H9 (cell line): ENCODE measurements at regions not wholly inside any gene's neighbourhood (a gene's known extent, or its start where the extent isn't known, plus 50 kb on each side); places are given as distances from the start of the nearest gene placed in this dataset.

ENCODE experiments used
- DNase-seq: peaks from one replicate; pipeline ENCODE4 v3.0.0-alpha.2; 2017
- H2AFZ ChIP-seq: one replicate; pipeline ENCODE4 v1.6.1; 2013; ENCODE audit warnings: mild to moderate bottlenecking, low read length, control low read depth, moderate library complexity
- H2AK5ac ChIP-seq: 2 replicates; pipeline ENCODE4 v1.6.1; 2013; ENCODE audit warnings: low read length, control low read depth, mixed read lengths; ENCODE audit not compliant: insufficient read length
- H2BK120ac ChIP-seq: one replicate; pipeline ENCODE4 v1.6.1; 2013; ENCODE audit warnings: low read depth, mild to moderate bottlenecking, low read length, control low read depth, inconsistent platforms; ENCODE audit not compliant: poor library complexity, severe bottlenecking
- H2BK12ac ChIP-seq: 2 replicates; pipeline ENCODE4 v1.6.1; 2013; ENCODE audit warnings: low read length, control low read depth, mixed read lengths, low read depth; ENCODE audit not compliant: insufficient read length
- H2BK15ac ChIP-seq: 2 replicates; pipeline ENCODE4 v1.6.1; 2013; ENCODE audit warnings: low read depth, low read length, control low read depth
- H2BK20ac ChIP-seq: one replicate; pipeline ENCODE4 v1.6.1; 2013; ENCODE audit warnings: low read depth, mild to moderate bottlenecking, low read length, control low read depth, inconsistent platforms; ENCODE audit not compliant: poor library complexity, severe bottlenecking
- H2BK5ac ChIP-seq: 2 replicates; pipeline ENCODE4 v1.6.1; 2013; ENCODE audit warnings: low read length, control low read depth, mixed read lengths; ENCODE audit not compliant: insufficient read length
- H3K14ac ChIP-seq: 2 replicates; pipeline ENCODE4 v1.6.1; 2013; ENCODE audit warnings: low read length, control low read depth; ENCODE audit not compliant: insufficient read depth
- H3K18ac ChIP-seq: 2 replicates; pipeline ENCODE4 v1.6.1; 2013; ENCODE audit warnings: low read depth, mild to moderate bottlenecking, mixed read lengths, low read length, control low read depth; ENCODE audit not compliant: insufficient read length
- H3K23ac ChIP-seq: 2 replicates; pipeline ENCODE4 v1.6.1; 2013; ENCODE audit warnings: low read length, control low read depth, mixed read lengths, low read depth; ENCODE audit not compliant: insufficient read length
- H3K23me2 ChIP-seq: 2 replicates; pipeline ENCODE4 v1.6.1; 2013; ENCODE audit warnings: low read depth, mild to moderate bottlenecking, mixed read lengths, low read length, control low read depth; ENCODE audit not compliant: insufficient read length, poor library complexity, severe bottlenecking
- H3K27ac ChIP-seq: 2 replicates; pipeline ENCODE4 v1.5.1; 2013; ENCODE audit warnings: low read length, control low read depth, mixed read lengths, low read depth; ENCODE audit not compliant: insufficient read length
- H3K27me3 ChIP-seq: 2 replicates; pipeline ENCODE4 v1.6.1; 2013; ENCODE audit warnings: low read length, control low read depth, inconsistent platforms; ENCODE audit not compliant: insufficient read depth
- H3K4ac ChIP-seq: 2 replicates; pipeline ENCODE4 v1.6.1; 2013; ENCODE audit warnings: low read depth, mild to moderate bottlenecking, control low read depth, inconsistent platforms, low read length, moderate library complexity
- H3K4me1 ChIP-seq: 2 replicates; pipeline ENCODE4 v1.6.1; 2013; ENCODE audit warnings: low read length, control low read depth, inconsistent platforms; ENCODE audit not compliant: insufficient read depth
- H3K4me2 ChIP-seq: 2 replicates; pipeline ENCODE4 v1.6.1; 2013; ENCODE audit warnings: low read length, control low read depth, mixed read lengths; ENCODE audit not compliant: insufficient read length, insufficient read depth
- H3K56ac ChIP-seq: 2 replicates; pipeline ENCODE4 v1.6.1; 2013; ENCODE audit warnings: low read depth, mild to moderate bottlenecking, mixed read lengths, low read length, control low read depth; ENCODE audit not compliant: insufficient read length
- H3K79me1 ChIP-seq: 2 replicates; pipeline ENCODE4 v1.6.1; 2013; ENCODE audit warnings: low read depth, mild to moderate bottlenecking, moderate library complexity, low read length, control low read depth, inconsistent platforms; ENCODE audit not compliant: insufficient read depth, poor library complexity, severe bottlenecking
- H3K79me2 ChIP-seq: 2 replicates; pipeline ENCODE4 v1.6.1; 2013; ENCODE audit warnings: low read length, control low read depth, inconsistent platforms; ENCODE audit not compliant: insufficient read depth
- H3K9ac ChIP-seq: 2 replicates; pipeline ENCODE4 v1.6.1; 2013; ENCODE audit warnings: low read length, control low read depth, mixed read lengths; ENCODE audit not compliant: insufficient read length; ENCODE audit errors: extremely low read depth
- H3K9me3 ChIP-seq: one replicate; pipeline ENCODE4 v1.6.1; 2013; ENCODE audit warnings: low read depth, low read length, inconsistent platforms; ENCODE audit not compliant: control insufficient read depth
- H3T11ph ChIP-seq: one replicate; pipeline ENCODE4 v1.6.1; 2013; ENCODE audit warnings: mild to moderate bottlenecking, low read length, control low read depth, inconsistent platforms
- H4K20me1 ChIP-seq: one replicate; pipeline ENCODE4 v1.6.1; 2013; ENCODE audit not compliant: control insufficient read depth, insufficient read length, insufficient read depth
- H4K5ac ChIP-seq: 2 replicates; pipeline ENCODE4 v1.6.1; 2013; ENCODE audit warnings: low read depth, mild to moderate bottlenecking, mixed read lengths, low read length, control low read depth; ENCODE audit not compliant: insufficient read length
- H4K8ac ChIP-seq: replicated peaks from 2 replicates; pipeline ENCODE4 v1.6.1; 2013; ENCODE audit warnings: low read length, control low read depth, mixed read lengths, low read depth; ENCODE audit not compliant: insufficient read length
- H4K91ac ChIP-seq: 2 replicates; pipeline ENCODE4 v1.6.1; 2013; ENCODE audit warnings: low read depth, mild to moderate bottlenecking, moderate library complexity, mixed read lengths, low read length, control low read depth; ENCODE audit not compliant: insufficient read length
- H3K27ac Mint-ChIP-seq, 3 experiments: 2 replicates in 2 of 3; 3 replicates in 1 of 3; pipeline ENCODE4 v1.8.0; 2020 to 2021; ENCODE audit warnings: mixed read lengths in 3 of 3, mild to moderate bottlenecking in 1 of 3, moderate library complexity in 1 of 3
- H3K27me3 Mint-ChIP-seq: 2 replicates; pipeline ENCODE4 v1.8.0; 2021; ENCODE audit warnings: low read depth, mild to moderate bottlenecking, moderate library complexity, mixed read lengths
- H3K36me3 Mint-ChIP-seq, 3 experiments: 2 replicates in 2 of 3; 3 replicates in 1 of 3; pipeline ENCODE4 v1.8.0; 2020 to 2021; ENCODE audit warnings: low read depth in 3 of 3, mixed read lengths in 3 of 3; ENCODE audit not compliant: insufficient read depth in 1 of 3
- H3K4me1 Mint-ChIP-seq, 2 experiments: 2 replicates each; pipeline ENCODE4 v1.8.0; 2020; ENCODE audit warnings: mixed read lengths in 2 of 2
- H3K4me3 Mint-ChIP-seq, 2 experiments: 2 replicates in 1 of 2; 3 replicates in 1 of 2; pipeline ENCODE4 v1.8.0; 2020 to 2021; ENCODE audit warnings: mild to moderate bottlenecking in 2 of 2, mixed read lengths in 2 of 2, moderate library complexity in 1 of 2
- H3K9me3 Mint-ChIP-seq, 2 experiments: 2 replicates in 1 of 2; 3 replicates in 1 of 2; pipeline ENCODE4 v1.8.0; 2020; ENCODE audit warnings: mild to moderate bottlenecking in 2 of 2, mixed read lengths in 2 of 2, moderate library complexity in 1 of 2
- CTCF ChIP-seq: fragments of 200-600 bp; sonication (generic); conservative IDR thresholded peaks from 3 replicates; pipeline ENCODE4 v1.8.0; 2021; ENCODE audit warnings: antibody characterized with exemption, mild to moderate bottlenecking
- WGBS: extraction: QIAGEN DNeasy Blood & Tissue Kit; methylation state at CpG from one replicate; pipeline ENCODE4 v1.1.7; 2013; ENCODE audit warnings: missing lambda C conversion rate, low lambda C conversion rate, mixed read lengths; ENCODE audit not compliant: insufficient read length; ENCODE audit errors: extremely low coverage; 5-methylcytosine and 5-hydroxymethylcytosine counted together

- H3K4me1 Mint-ChIP-seq, result peaks cover 0 to 4% of the 10 kb centered on the region in 2 experiments; a peak in 2 of 4 replicates
- no peaks in the 10 kb centered on the region; the same call in 1 of the 2 replicates for H3K27me3 Mint-ChIP-seq
- H2AK5ac ChIP-seq, result no peak overlapping the region
- H3K4me3 Mint-ChIP-seq, result no peak overlapping the region
- no peak overlapping the region for H3K9ac ChIP-seq
- H3T11ph ChIP-seq, result no peak overlapping the region
- no peak overlapping the region for H4K5ac ChIP-seq
- no peaks in the 10 kb centered on the region for H3K23me2 ChIP-seq
- no peaks in the 10 kb centered on the region for H3K9me3 ChIP-seq
- H3K36me3 Mint-ChIP-seq, result no peaks in the 10 kb centered on the region
- peak overlapping the region; percentile 68; the same call in 1 of the 2 replicates for H2BK15ac ChIP-seq
- H3K79me2 ChIP-seq, result no peaks in the 10 kb centered on the region
- H2BK120ac ChIP-seq, result no peak overlapping the region
- no peak overlapping the region for H3K14ac ChIP-seq
- DNase-seq, result no peak
- H3K23ac ChIP-seq, result no peak overlapping the region
- no peak overlapping the region for H3K4me2 ChIP-seq
- WGBS, result no CpG with 5 or more reads among the region's 3 CpGs
- no peaks in the 10 kb centered on the region; the same call in 1 of the 2 replicates for H3K4me1 ChIP-seq
- H3K79me1 ChIP-seq, result no peaks in the 10 kb centered on the region
- peak overlapping the region; percentile 50 for H2BK12ac ChIP-seq
- H2AFZ ChIP-seq, result peak overlapping the region; percentile 40
- H3K9me3 Mint-ChIP-seq, result peaks cover 2 to 3% of the 10 kb centered on the region in 2 experiments; a peak in 2 of 5 replicates
- H2BK5ac ChIP-seq, result no peak overlapping the region
- H3K27me3 ChIP-seq, result no peaks in the 10 kb centered on the region
- H4K20me1 ChIP-seq, result no peaks in the 10 kb centered on the region
- H2BK20ac ChIP-seq, result no peak overlapping the region
- no peak overlapping the region for H4K8ac ChIP-seq
- no peak overlapping the region for H3K4ac ChIP-seq
- no peak overlapping the region for H3K27ac ChIP-seq
- H3K27ac Mint-ChIP-seq, result no peak overlapping the region
- no peak overlapping the region for H4K91ac ChIP-seq
- TF ChIP-seq CTCF, result no peak
- no peak overlapping the region for H3K56ac ChIP-seq
- H3K18ac ChIP-seq, result no peak overlapping the region
Observed at GRCh38 chr3:30199855-30200254, 406.5 kb upstream of the TGFBR2 start.
